GM12878 (cell line): ENCODE measurements at regions not wholly inside any gene's neighbourhood (a gene's known extent, or its start where the extent isn't known, plus 50 kb on each side); places are given as distances from the start of the nearest gene placed in this dataset.

ENCODE experiments used
- ATAC-seq: fragments of 200-7000 bp; cut with Tn5 transposase; 3 replicates; pipeline ENCODE4 v1.9.1; 2020; ENCODE audit warnings: mild to moderate bottlenecking, moderate library complexity
- BruUV-seq: library from RNA; stranded (reverse); fragments of 400-500 nt; replicated peaks from 2 replicates; lab custom pipeline; 2021; lab: Mats Ljungman, UMichigan
- CTCF ChIA-PET: fragments of 300-600 bp; sonication (Branson Sonifier 250); formaldehyde crosslinking; extraction: SDS; loops from one replicate; lab custom pipeline; 2021; ENCODE audit warnings: inconsistent platforms; lab: Yijun Ruan, JAX
- POLR2A ChIA-PET: fragments of 350-600 bp; formaldehyde crosslinking; extraction: SDS; loops from one replicate; lab custom pipeline; 2021; ENCODE audit warnings: inconsistent platforms; lab: Charles Lee
- RAD21 ChIA-PET: fragments of 300-600 bp; sonication (Branson Sonifier 250); formaldehyde crosslinking; loops from one replicate; lab custom pipeline; 2023; ENCODE audit warnings: antibody characterized with exemption; ENCODE audit not compliant: unreplicated experiment; lab: Charles Lee
- SMC1A ChIA-PET: fragments of 300-600 bp; sonication (Branson Sonifier 250); formaldehyde crosslinking; loops from one replicate; lab custom pipeline; 2023; ENCODE audit not compliant: unreplicated experiment, uncharacterized antibody; lab: Charles Lee
- DNase-seq: peaks from one replicate; pipeline ENCODE4 v3.0.0-alpha.2; 2011; ENCODE audit warnings: low read depth, low spot score
- FAIRE-seq: peaks from 3 replicates; lab custom pipeline; 2011; peaks lifted over from hg19 to GRCh38; lab: Jason Lieb, UNC
- H2AFZ ChIP-seq: 2 replicates; pipeline ENCODE4 v1.6.0; 2011; ENCODE audit warnings: low read depth, low read length, control low read depth; ENCODE audit not compliant: control insufficient read depth
- H3K27ac ChIP-seq: 2 replicates; pipeline ENCODE4 v1.5.1; 2011; ENCODE audit warnings: control low read depth; ENCODE audit not compliant: control insufficient read depth, insufficient read depth
- H3K27me3 ChIP-seq, 2 experiments: replicated peaks in 1 of 2; 2 replicates each; pipeline versions ENCODE4 v1.6.0 to v1.6.1; 2011; ENCODE audit warnings: low read length in 1 of 2; ENCODE audit not compliant: control insufficient read depth in 2 of 2, insufficient read depth in 2 of 2
- H3K36me3 ChIP-seq, 2 experiments: 2 replicates each; pipeline ENCODE4 v1.5.1; 2011; ENCODE audit warnings: low read length in 1 of 2; ENCODE audit not compliant: control insufficient read depth in 2 of 2, insufficient read depth in 2 of 2
- H3K4me1 ChIP-seq: 2 replicates; pipeline ENCODE4 v1.6.1; 2011; ENCODE audit warnings: mild to moderate bottlenecking, low read length, moderate library complexity, mixed read lengths; ENCODE audit not compliant: control insufficient read depth, insufficient read depth
- H3K4me2 ChIP-seq: 2 replicates; pipeline ENCODE4 v1.6.0; 2011; ENCODE audit warnings: control low read depth; ENCODE audit not compliant: control insufficient read depth, insufficient read depth
- H3K4me3 ChIP-seq: fragments of 200-600 bp; sonication (generic); 2 replicates; pipeline ENCODE4 v1.5.1; 2016
- H3K79me2 ChIP-seq: 2 replicates; pipeline ENCODE4 v1.6.0; 2011; ENCODE audit warnings: low read length; ENCODE audit not compliant: control insufficient read depth, insufficient read depth
- H3K9ac ChIP-seq: 2 replicates; pipeline ENCODE4 v1.8.0; 2011; ENCODE audit warnings: low read length, control low read depth, mixed read lengths; ENCODE audit not compliant: control insufficient read depth, insufficient read depth
- H3K9me3 ChIP-seq: replicated peaks from 3 replicates; pipeline ENCODE4 v1.5.1; 2011; ENCODE audit warnings: mild to moderate bottlenecking, low read length; ENCODE audit not compliant: control insufficient read depth, insufficient read depth
- H4K20me1 ChIP-seq: 2 replicates; pipeline ENCODE4 v1.6.0; 2011; ENCODE audit not compliant: control insufficient read depth, insufficient read depth
- CBX5 ChIP-seq: sonication (generic); IDR thresholded peaks from 2 replicates; pipeline ENCODE4 v1.6.1; 2016; ENCODE audit warnings: low read depth, moderate library complexity, mild to moderate bottlenecking, inconsistent platforms
- EZH2 ChIP-seq: IDR thresholded peaks from 2 replicates; pipeline ENCODE4 v1.6.1; 2012; ENCODE audit warnings: low read depth, mild to moderate bottlenecking, control low read depth, inconsistent platforms, low read length, borderline replicate concordance; ENCODE audit not compliant: control insufficient read depth
- FOXM1 ChIP-seq: IDR thresholded peaks from 2 replicates; pipeline ENCODE4 v1.6.1; 2012; ENCODE audit warnings: low read depth, mild to moderate bottlenecking, inconsistent platforms, low read length, moderate library complexity
- HDGF ChIP-seq: fragments of 450-650 bp; IDR thresholded peaks from 2 replicates; pipeline ENCODE4 v1.6.1; 2016; ENCODE audit warnings: antibody characterized with exemption
- JUNB ChIP-seq: IDR thresholded peaks from 2 replicates; pipeline ENCODE4 v1.6.1; 2016; ENCODE audit warnings: antibody characterized with exemption, mild to moderate bottlenecking
- MYB ChIP-seq: fragments of 150-350 bp; IDR thresholded peaks from 2 replicates; pipeline ENCODE4 v1.6.1; 2014; ENCODE audit warnings: mild to moderate bottlenecking, low read depth, low read length, borderline replicate concordance
- NR2C1 ChIP-seq: fragments of 450-650 bp; IDR thresholded peaks from 2 replicates; pipeline ENCODE4 v1.6.1; 2017; ENCODE audit warnings: antibody characterized with exemption, mild to moderate bottlenecking, moderate library complexity
- POLR2A ChIP-seq: IDR thresholded peaks from 2 replicates; pipeline ENCODE4 v1.6.1; 2011; ENCODE audit warnings: low read depth, mild to moderate bottlenecking, low read length
- SKIL ChIP-seq: fragments of 450-650 bp; IDR thresholded peaks from 2 replicates; pipeline ENCODE4 v1.6.1; 2017; ENCODE audit warnings: mild to moderate bottlenecking, low read depth, inconsistent platforms; ENCODE audit not compliant: poor library complexity, severe bottlenecking
- USF1 ChIP-seq: IDR thresholded peaks from 2 replicates; pipeline ENCODE4 v1.6.1; 2011; ENCODE audit warnings: borderline replicate concordance, low read depth, mild to moderate bottlenecking, moderate library complexity, mixed read lengths, low read length; ENCODE audit not compliant: insufficient read depth; ENCODE audit errors: extremely low read length
- ZSCAN29 ChIP-seq: fragments of 450-650 bp; IDR thresholded peaks from 2 replicates; pipeline ENCODE4 v1.6.1; 2017; ENCODE audit warnings: mild to moderate bottlenecking, moderate library complexity
- WGBS: methylation state at CpG from one replicate; pipeline ENCODE4 v1.1.6; 2016; ENCODE audit warnings: low lambda C conversion rate; ENCODE audit not compliant: insufficient replicate concordance, insufficient coverage; ENCODE audit errors: missing lambda C conversion rate; 5-methylcytosine and 5-hydroxymethylcytosine counted together
- in situ Hi-C: fragments of 300-500 bp; cut with MboI; formaldehyde crosslinking; loops from 9 replicates; pipeline ENCODE4 v1.14.3; 2018; ENCODE audit warnings: mixed read lengths
- intact Hi-C: fragments of 100-400 bp; cut with micrococcal nuclease; formaldehyde crosslinking; loops from one replicate; pipeline ENCODE4 v1.14.2; 2022; ENCODE audit not compliant: unreplicated experiment

- no peak overlapping the region for H3K4me3 ChIP-seq
- DNase-seq = no peak
- intact Hi-C loops = no loop called here
- no TSS peak for BruUV-seq
- TF ChIP-seq USF1 = no peak
- TF ChIP-seq MYB = no peak
- TF ChIP-seq FOXM1 = no peak
- TF ChIP-seq, all 136 proteins: peak for 0
- no peaks in the 10 kb centered on the region for H3K4me1 ChIP-seq
- ChIA-PET CTCF (no interaction called here), POLR2A (no interaction called here), SMC1A (no interaction called here), RAD21 (interaction anchor here (0.7 kb wide), 1 partner anchor 541 kb away, joined by 4 read pairs; no protein-coding TSS in a partner anchor)
- ATAC-seq = no peak
- in situ Hi-C loops = no loop called here
- no peak overlapping the region for H2AFZ ChIP-seq
- no peak overlapping the region for H3K9ac ChIP-seq
- H3K36me3 ChIP-seq = no peaks in the 10 kb centered on the region
- H3K27me3 ChIP-seq = no peaks in the 10 kb centered on the region
- no peaks in the 10 kb centered on the region for H3K9me3 ChIP-seq
- FAIRE-seq = no peak
- H3K27ac ChIP-seq = no peak overlapping the region
- H3K4me2 ChIP-seq = no peak overlapping the region
- 2% methylated on average over 2 of the region's 2 CpGs for WGBS
- no peaks in the 10 kb centered on the region for H3K79me2 ChIP-seq
- H4K20me1 ChIP-seq = no peaks in the 10 kb centered on the region
Measured at GRCh38 chr5:62126090-62126489, 179.9 kb upstream of the KIF2A start.

GRCh38 chr5:62127098-62127736 lies 178.8 kb upstream of the KIF2A start:
- SMC1A ChIA-PET = interaction anchor here (0.6 kb wide), 1 partner anchor 871 kb away, joined by 3 read pairs; no protein-coding TSS in a partner anchor
- POLR2A ChIA-PET = interaction anchor here (0.5 kb wide), 1 partner anchor 979 kb away, joined by 3 read pairs; no protein-coding TSS in a partner anchor
- ATAC-seq (no peak), DNase-seq (no peak), FAIRE-seq (no peak)
- H4K20me1 ChIP-seq = no peaks in the 10 kb centered on the region
- in situ Hi-C loops = no loop called here
- no peak overlapping the region for H3K4me2 ChIP-seq
- no peak overlapping the region for H3K4me3 ChIP-seq
- 49% methylated on average over 2 of the region's 2 CpGs for whole genome bisulfite sequencing
- no peak overlapping the region for H3K9ac ChIP-seq
- no peaks in the 10 kb centered on the region for H3K27me3 ChIP-seq
- H3K4me1 ChIP-seq = no peaks in the 10 kb centered on the region
- H3K36me3 ChIP-seq = no peaks in the 10 kb centered on the region
- CTCF ChIA-PET = interaction anchor here (0.6 kb wide), 1 partner anchor 578 kb away, joined by 3 read pairs; no protein-coding TSS in a partner anchor
- no TSS peak for BruUV-seq
- H3K27ac ChIP-seq = no peak overlapping the region
- H3K9me3 ChIP-seq = no peaks in the 10 kb centered on the region
- H3K79me2 ChIP-seq = no peaks in the 10 kb centered on the region
- TF ChIP-seq ZSCAN29 (no peak), EZH2 (no peak), JUNB (no peak), CBX5 (no peak), NR2C1 (no peak), SKIL (no peak), POLR2A (no peak), HDGF (no peak)
- H2AFZ ChIP-seq = no peak overlapping the region
- intact Hi-C loops = no loop called here
- RAD21 ChIA-PET = no interaction called here
